Skeletal muscle cell (primary cell): ENCODE measurements at regions not wholly inside any gene's neighbourhood (a gene's known extent, or its start where the extent isn't known, plus 50 kb on each side); places are given as distances from the start of the nearest gene placed in this dataset.

Source experiments
- DNase-seq: peaks from one replicate; pipeline ENCODE4 v3.0.0-alpha.2; 2010; ENCODE audit warnings: low read depth
- H3K4me3 ChIP-seq: 2 replicates; pipeline ENCODE4 v1.5.1; 2011; ENCODE audit warnings: low read depth, mild to moderate bottlenecking, control low read depth, low read length, moderate library complexity

DNA sequence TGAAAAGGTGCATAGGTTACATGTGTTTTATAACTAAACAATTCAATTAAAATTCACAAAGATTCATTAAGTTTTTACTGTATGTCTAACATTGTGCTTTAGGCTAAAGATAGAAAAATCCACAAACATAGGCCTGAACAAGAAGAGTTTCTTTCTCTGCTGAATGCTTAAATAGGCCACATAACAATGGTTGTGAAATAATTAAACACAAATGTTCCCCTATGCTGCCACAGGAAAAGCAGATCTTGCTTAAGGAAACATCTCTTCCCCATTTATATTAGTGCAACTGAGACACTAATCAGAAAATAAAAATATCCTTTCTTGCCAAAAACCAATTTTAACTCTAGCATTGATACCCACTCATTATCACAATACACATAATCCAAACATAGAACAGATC, 725.4 kb upstream of the DPPA4 start:
- H3K4me3 ChIP-seq: no peak overlapping the region
- no peak for DNase-seq

DNA sequence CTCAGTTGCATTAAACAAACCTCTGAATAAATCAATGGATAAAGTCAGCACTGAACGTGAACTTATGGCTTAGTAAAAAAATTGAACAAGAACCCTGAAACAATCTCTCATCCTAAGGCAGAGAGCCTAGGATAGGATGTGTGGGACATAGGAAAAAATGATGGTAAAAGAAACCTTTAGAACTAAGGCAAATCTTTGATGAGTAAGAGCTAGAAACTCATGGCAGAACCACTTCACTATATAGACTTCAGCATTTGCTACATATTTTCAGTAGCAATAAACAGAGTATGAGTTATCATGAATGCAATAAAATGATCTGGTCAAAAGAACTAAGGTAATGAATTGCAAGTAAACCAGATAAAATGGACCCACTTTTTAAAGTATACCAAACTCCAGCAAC, 725.8 kb upstream of the DPPA4 start:
- no peak overlapping the region for H3K4me3 ChIP-seq
- no peak for DNase-seq

DNA sequence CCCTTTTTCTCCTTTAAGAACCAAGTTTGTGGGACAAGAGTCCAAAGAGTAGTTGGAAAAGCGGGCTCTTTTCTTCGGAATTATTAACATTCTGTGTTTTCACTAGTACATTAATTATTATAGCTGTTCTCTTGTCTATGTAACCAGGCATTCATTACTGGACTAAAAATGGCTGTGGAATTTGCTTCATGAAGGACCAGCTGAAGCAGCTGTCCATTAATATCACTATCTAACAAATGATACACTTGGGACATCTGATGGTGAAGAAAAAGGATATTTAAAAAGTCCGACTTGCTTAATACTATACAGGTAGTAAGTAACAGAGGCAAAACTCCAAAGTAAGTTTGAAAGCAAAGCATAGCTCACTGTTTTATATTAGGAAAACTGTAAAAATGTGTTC, 728.9 kb upstream of the DPPA4 start:
- H3K4me3 ChIP-seq: no peak overlapping the region
- DNase-seq: no peak

DNA sequence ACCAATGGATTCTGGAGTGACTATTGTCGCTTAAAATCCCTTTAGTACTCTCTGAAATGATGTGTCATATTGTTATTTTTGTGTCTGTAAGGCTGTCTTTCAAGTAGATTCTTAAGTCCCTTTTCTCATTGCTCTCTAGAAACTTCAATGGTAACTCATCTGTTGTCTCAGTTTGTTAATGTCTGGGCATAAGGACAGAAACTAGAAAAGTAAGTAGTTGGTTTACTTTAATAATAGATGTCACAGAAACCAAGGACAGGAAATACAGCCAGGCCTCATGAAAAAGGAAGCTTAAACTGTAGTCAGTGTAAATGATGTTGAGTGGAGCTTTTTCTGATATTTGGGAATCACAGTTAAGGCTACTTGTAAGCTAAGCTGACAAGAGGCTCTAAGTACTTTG, 730.2 kb upstream of the DPPA4 start:
- H3K4me3 ChIP-seq: no peak overlapping the region
- no peak for DNase-seq

DNA sequence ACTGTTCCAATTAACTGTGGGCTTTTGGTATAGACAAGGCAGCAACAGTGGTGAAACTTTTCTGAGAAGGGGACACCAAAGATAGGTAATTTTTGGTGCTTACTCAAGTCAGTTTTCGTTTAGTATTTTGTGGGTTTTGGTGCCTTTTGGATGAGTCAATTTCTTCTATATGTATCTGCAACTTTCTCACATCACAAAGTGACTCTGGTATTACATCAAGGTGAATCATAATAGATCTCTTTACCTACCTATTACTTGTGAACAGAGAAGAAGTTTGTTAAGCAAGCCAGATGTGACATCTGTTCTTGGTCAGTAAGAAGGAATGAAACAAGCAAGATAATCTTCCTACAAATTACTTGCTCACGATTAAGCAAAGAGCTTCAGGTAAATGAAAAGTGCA, 732.4 kb upstream of the DPPA4 start:
- H3K4me3 ChIP-seq: no peak overlapping the region
- DNase-seq: no peak

DNA sequence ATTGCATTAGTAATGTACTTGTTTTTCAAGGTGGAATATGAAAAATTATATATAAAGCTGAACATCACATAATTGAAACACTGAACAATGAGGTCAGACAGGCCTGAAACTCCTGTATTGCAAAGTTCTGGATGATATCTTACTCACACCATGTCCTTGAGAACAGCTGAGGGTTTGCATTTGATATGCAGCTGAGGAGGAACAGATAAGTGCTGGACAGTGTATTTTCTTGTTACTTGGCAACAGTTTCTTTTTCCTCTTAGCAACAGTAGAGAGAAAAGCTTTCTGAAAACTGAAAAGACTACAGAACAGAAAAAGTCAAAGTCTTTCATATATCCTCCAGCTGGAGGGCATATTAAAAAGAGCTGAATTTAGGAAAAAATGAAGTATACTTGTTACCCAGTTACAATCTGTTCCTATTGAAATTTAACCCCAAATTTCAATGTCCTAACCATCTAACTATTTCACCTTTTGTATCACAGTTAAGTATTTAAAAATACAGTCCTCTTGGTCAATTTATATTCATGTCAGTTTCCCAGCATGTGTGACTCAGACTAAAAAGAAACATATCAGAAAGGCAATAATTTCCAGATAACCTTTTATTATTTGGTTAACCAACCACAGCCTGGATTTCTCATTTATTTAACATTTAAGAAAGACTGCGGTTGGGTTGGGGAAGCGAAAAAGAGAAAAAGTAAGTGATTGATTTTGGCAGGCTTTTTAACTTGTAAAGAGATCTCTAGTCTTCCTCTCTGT, 733.0 kb upstream of the DPPA4 start:
- DNase-seq: peak; percentile 17
- no peak overlapping the region for H3K4me3 ChIP-seq

DNA sequence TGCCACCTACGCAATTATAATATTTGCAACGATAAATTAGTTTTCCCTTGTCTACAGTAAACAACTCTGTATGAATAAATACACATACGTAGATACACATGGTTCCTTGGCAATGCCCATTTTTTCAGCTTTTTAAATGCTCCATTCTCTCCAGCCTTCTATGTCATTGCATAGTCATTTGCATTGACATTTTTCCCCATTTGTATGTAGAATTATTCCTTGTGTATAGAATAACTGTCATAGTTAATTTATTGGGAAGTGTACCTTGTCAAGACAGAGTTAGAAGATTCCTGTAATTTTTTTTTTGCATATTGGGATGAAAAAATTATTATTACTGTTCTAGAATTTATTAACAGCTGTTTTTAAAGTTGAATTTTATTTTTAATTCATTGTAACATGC, 736.7 kb upstream of the DPPA4 start:
- DNase-seq: no peak

DNA sequence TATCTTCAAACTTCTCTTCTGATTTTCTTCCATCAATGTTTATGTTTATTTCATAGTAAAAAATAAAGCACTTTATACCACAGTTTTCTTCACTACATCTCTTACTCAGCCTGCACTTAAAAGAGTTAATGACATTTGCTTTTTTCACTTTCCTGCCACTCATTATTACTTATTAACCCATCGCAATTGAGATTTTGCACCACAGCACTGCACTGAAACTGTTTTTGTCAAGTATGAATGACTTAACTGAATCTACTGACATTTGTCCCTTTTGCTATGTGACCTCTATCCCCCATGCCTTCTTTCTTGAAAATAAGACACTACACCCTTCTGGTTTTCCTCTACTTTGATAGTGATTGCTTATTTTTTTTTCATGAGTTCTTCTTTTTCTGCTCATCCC, 739.7 kb upstream of the DPPA4 start:
- H3K4me3 ChIP-seq: no peak overlapping the region
- DNase-seq: no peak

More for the DNA sequence above, 736.7 kb upstream of the DPPA4 start:
- H3K4me3 ChIP-seq: no peak overlapping the region

DNA sequence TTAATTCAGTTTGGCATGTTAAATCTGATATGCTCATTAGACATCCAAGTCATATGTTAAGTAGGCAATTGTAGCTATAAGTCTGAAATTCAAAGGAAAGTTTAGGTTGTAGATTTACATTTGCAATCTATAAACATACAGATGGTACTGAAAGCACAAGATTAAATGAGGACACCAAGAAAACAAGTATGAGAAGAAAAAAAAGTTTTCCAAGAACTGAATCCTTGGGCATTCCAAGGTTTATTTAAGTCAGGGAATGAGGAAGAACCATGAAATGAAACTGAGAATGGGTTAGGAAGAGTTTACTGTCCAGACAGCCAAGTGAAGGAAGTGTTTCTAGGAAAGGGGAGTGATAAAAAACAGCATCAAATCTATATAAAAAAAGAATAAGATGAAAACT, 756.1 kb upstream of the DPPA4 start:
- H3K4me3 ChIP-seq: no peak overlapping the region
- no peak for DNase-seq

DNA sequence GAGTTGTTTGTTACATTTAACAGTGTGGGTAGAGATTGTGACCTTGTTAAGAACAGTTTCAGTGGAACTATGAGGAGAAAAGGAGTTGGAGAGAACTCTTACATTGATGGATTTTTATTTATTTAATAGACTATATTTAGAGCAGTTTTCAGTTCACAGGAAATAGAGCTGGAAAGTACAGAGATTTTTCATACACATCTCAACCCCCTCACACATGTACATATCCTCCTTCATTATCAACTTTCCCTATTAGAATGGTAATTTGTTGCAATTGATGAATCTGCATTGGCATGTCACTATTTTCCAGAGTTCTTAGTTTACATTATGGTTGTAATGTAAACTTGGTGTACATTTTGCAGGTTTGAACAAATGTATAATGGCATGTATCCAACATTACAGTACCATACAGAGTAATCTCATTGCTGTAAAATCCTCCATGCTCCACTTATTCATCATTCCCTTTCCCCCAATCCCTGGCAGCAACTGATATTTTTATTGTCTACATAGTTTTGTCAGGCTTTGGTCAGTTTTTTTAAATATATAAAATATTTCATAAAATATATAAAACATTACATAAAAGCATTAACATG, 756.6 kb upstream of the DPPA4 start:
- no peak overlapping the region for H3K4me3 ChIP-seq
- DNase-seq: no peak

DNA sequence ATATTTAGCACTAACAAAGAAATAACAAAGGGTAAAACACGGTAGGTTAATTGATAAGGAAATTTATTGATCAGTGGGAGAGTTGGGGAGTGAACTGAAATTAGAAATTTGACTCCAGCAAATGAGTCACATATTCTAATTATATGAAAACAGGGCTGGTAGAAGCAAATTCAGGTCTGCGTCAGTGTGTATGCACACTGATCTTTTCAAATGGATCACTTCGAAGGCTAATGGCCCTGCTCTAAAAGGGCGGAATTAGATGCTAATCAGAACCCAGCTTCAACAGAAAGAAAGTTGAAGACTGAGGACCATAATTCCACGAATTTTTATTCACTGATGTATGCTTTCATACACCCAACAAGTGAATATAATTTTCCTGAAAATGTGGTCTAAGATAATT, 762.4 kb upstream of the DPPA4 start:
- DNase-seq: no peak
- no peak overlapping the region for H3K4me3 ChIP-seq

DNA sequence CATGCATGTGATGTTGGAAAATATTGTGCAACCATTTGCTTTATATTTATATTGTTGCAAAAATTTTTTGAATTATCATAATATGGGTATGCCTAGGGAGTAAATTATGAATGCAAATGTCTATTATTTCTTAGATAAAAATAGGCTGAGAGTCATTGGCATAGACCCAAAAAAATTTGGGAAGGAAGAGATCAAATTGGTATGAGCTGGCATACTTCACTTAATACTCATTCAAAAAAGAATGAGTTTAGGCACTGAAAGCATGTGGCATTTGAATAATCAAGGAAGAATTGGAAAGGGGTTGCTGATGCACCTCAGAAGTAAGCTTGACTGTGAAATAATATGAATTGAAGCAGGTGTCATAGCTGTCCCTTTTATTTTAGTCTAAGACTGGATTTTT, 764.0 kb upstream of the DPPA4 start:
- no peak for DNase-seq
- no peak overlapping the region for H3K4me3 ChIP-seq

DNA sequence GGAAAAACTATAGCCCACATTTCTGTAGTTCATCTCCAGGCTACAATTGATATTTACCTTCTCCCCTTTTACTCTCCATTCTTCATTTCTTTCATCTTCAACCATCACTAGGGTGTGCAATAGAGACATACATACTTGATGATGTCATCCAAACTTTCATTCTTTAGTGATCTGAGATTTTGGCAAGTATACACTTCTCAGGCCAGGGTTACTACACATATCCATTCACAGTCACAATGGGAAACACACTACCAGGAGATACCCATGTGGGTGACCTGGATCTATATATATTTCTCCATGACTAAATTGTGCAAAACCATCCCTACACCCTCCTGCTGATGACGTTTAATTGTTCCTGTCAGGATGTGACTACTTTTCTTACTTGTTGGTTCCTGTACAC, 769.5 kb upstream of the DPPA4 start:
- H3K4me3 ChIP-seq: no peak overlapping the region
- DNase-seq: no peak

DNA sequence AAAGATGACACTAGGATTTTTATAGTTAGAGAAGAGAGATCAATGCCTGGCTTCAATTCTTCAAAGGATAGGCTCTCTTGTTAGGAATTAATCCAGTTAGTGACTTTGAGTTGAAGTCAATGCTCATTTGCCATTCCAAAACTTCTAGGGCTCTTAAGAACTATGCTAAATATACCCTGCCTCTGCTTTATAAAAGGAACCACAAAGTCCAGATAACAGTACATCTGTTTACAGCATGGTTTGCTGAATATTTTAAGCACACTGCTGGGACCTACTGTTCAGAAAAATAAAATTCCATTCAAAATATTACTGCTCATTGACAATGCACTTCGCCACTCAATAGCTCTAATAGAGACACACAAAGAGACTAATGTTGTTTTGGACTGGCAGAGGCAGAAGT, 786.6 kb upstream of the DPPA4 start:
- no peak overlapping the region for H3K4me3 ChIP-seq
- no peak for DNase-seq

DNA sequence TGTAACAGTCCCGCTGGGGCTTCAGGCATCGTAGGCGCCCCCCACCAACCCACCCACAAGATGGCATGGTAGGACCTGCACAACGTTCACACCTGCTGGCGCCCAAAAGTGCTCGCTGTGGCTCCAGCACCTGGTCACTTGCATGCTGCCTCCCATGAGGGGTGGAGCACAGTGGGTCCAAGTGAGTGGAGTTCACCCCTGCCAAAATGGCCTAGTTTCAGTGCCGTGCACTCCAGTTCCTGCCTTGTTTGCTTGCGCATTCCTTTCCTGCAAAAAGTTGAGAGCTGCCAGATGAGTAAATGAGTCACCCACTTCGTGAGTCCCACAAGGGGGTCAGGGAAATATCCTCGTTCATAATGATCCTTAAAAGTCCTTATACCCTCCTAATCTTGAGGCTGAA, 788.7 kb upstream of the DPPA4 start:
- no peak for DNase-seq
- H3K4me3 ChIP-seq: no peak overlapping the region

DNA sequence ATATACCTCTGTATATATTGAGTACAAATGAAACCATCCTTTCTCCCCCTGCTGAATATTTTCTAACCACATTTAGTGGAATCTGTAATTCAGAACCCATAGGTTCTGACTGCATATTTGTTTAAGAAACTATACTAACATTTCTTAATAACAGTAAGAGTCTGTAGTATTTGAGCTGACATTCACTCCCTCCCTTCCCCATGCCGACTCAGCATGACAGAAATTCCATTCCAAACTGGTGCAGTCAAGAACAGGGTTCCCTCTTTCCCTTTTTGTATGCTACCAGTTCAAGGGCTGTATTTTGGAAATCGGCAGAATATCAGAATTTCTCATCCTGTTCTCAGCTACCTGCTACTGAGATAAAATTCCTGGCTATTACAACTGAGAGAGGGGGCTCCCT, 796.6 kb upstream of the DPPA4 start:
- no peak overlapping the region for H3K4me3 ChIP-seq
- no peak for DNase-seq

DNA sequence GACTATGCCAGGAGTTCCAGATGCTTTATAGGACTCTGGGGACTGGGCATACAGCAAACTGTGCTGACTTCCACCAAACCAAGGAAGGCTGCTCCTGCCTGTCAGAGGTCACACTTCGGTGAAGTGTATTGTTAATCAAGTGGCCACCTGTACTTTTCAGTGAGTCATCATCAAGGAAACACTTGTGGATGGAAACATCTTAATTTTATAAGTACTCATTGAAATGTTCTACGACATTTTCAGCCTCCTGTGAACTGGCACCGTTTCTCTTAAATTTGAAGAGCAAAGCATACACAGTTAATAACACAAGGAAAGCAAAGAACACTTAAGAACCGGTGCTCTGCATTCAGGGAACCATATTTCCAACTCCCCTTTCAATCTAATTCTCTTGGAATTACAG, 801.7 kb upstream of the DPPA4 start:
- DNase-seq: no peak

DNA sequence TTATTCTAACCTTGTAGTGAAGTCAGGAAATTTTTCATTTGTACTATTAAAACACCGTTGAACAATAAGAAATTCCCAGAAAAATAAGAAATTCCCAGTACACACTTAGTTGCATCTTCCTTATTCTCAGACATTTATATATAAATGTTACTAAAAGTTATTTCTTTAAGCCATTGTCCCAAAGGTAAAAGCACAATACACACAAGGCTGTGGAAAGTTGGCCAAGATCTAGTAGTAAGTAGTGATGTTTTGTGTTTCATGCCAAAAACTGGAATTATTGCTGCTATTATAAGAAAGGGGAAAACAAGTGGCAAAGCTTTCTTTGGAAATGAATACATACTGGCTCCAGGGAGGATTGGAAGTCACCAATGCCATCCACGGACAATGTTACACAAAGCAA, 802.5 kb upstream of the DPPA4 start:
- no peak overlapping the region for H3K4me3 ChIP-seq
- DNase-seq: no peak

More for the DNA sequence above, 801.7 kb upstream of the DPPA4 start:
- no peak overlapping the region for H3K4me3 ChIP-seq

DNA sequence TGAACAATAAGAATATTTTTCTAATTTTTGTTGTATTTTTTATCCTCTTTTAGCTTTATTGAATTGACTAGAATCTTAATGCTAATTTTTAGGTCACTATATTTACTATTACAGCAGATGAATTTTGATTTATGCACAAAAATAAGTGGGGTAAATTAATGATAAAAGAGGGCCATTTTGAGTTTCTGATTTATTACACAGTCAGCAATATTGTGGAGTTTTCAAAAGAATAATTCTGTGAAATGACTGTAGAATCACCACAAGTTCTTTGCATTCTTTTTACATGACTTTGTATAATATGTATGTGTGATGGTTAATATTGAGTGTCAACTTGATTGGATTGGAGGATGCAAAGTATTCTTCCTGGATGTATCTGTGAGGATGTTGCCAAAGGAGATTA, 812.4 kb upstream of the DPPA4 start:
- DNase-seq: no peak

DNA sequence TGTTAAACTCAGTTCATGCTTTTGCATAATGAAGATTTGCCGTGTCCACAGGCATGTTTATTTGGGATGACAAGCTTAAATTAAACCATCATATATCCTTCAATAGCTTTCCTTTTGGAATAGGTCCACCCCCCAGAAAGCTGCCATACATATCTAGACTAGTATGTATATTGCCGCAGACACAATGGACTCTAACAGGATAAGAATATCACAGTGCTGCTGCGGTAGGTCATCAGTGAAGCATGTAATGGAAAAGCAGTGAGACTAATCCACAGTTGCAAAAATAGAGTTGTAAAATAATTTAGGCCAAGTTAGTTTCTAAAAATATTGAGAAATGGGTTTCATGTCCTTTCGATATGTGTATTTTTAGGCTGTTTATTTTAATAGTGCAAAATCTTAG, 819.9 kb upstream of the DPPA4 start:
- no peak overlapping the region for H3K4me3 ChIP-seq
- no peak for DNase-seq

More for the DNA sequence above, 812.4 kb upstream of the DPPA4 start:
- H3K4me3 ChIP-seq: no peak overlapping the region

DNA sequence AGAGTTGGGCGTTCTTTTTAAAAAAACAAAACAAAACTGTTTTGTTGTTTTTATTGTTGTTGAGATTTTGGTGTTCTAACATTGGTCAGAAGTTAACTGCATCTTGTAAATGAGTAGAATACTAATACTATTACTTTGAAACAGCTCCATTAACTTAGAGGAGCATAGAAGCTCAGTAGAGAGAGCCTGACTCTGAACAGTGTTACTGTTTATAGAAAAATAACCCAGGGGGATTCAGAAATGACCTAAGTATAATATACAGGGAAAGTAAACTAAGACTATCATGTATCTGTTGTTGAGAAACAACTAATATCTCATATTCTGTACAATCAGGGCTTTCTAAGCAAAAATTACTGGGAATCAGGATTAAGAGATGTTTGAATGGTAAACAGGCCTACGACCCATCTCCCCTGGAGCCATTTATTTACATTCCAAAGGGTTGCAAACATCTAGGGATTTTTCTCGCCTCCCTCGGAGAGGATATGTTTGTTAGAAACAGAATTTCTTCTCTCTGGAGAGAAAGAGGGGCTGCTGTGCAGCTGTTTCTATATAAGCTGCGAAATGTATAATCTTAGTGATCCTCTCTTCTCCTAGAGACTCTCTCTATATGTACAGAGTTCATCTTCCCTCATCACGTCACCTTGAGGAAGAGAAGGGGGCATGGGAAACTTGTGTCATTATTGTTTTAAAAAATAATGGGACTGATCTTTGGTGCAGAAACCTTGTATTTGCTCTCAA, 827.5 kb upstream of the DPPA4 start:
- no peak overlapping the region for H3K4me3 ChIP-seq
- DNase-seq: no peak
